Muscle of leg (tissue), 3 donors: ENCODE measurements at regions not wholly inside any gene's neighbourhood (a gene's known extent, or its start where the extent isn't known, plus 50 kb on each side); places are given as distances from the start of the nearest gene placed in this dataset.
"Not testable (repeated sequence)": the region's sequence is repeated elsewhere in the genome, so short reads cannot be mapped to it uniquely, and the experiment has no call there.

ENCODE experiments used
- DNase-seq: peaks from one replicate; pipeline ENCODE4 v3.0.0; 2013
- H3K27ac ChIP-seq: one replicate; pipeline ENCODE4 v1.5.1; 2013; ENCODE audit warnings: mild to moderate bottlenecking, low read length, control low read depth
- H3K27me3 ChIP-seq: one replicate; pipeline ENCODE4 v1.6.1; 2013; ENCODE audit warnings: low read length; ENCODE audit not compliant: control insufficient read depth, insufficient read depth
- H3K36me3 ChIP-seq: one replicate; pipeline ENCODE4 v1.6.1; 2013; ENCODE audit warnings: low read length; ENCODE audit not compliant: control insufficient read depth, insufficient read depth
- H3K4me1 ChIP-seq: one replicate; pipeline ENCODE4 v1.6.1; 2013; ENCODE audit warnings: low read length; ENCODE audit not compliant: control insufficient read depth, insufficient read depth
- H3K4me3 ChIP-seq: one replicate; pipeline ENCODE4 v1.5.1; 2013; ENCODE audit warnings: low read length, control low read depth
- H3K9me3 ChIP-seq: replicated peaks from 2 replicates; pipeline ENCODE4 v1.6.1; 2013; ENCODE audit warnings: low read depth, low read length; ENCODE audit not compliant: control insufficient read depth
- WGBS: methylation state at CpG from one replicate; pipeline ENCODE4 v1.1.5; 2013; ENCODE audit warnings: missing lambda C conversion rate; ENCODE audit not compliant: insufficient coverage; 5-methylcytosine and 5-hydroxymethylcytosine counted together

GRCh38 chr7:51918581-51918980 lies 602.0 kb upstream of the COBL start:
- DNase-seq, result no peak
- H3K9me3 ChIP-seq, result peaks cover 2% of the 10 kb centered on the region
- H3K4me3 ChIP-seq, result no peak overlapping the region
- no peaks in the 10 kb centered on the region for H3K4me1 ChIP-seq
- WGBS, result no CpG with 5 or more reads among the region's 3 CpGs
- H3K36me3 ChIP-seq, result no peaks in the 10 kb centered on the region
- no peak overlapping the region for H3K27ac ChIP-seq
- H3K27me3 ChIP-seq, result no peaks in the 10 kb centered on the region

DNA sequence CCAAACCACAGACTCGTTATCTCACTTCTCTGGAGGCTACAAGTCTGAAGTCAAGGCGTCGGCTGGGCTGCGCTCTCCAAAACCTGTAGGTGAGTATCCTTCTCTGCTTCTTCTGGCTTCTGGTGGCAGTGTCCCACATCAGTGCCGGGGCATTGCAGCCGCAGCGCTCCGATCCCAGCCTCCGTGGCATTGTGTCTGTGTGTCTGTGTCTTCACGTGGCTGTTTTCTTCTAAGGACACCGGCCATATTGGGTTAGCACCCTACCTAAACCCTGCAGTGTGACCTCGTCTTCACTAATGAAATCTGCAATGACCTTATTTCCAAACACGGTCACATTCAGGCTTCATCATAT lies 584.9 kb upstream of the COBL start:
- WGBS, result 89% methylated on average over 13 of the region's 13 CpGs
- Histone ChIP-seq H3K4me1 (no peaks in the 10 kb centered on the region), H3K9me3 (no peaks in the 10 kb centered on the region), H3K4me3 (no peak overlapping the region), H3K27ac (no peak overlapping the region), H3K36me3 (no peaks in the 10 kb centered on the region), H3K27me3 (no peaks in the 10 kb centered on the region)
- DNase-seq, result no peak

- not testable (repeated sequence) for DNase-seq, H3K36me3 ChIP-seq, H3K27ac ChIP-seq, H3K4me3 ChIP-seq, H3K9me3 ChIP-seq, H3K27me3 ChIP-seq, H3K4me1 ChIP-seq
- 96% methylated on average over 31 of the region's 42 CpGs for WGBS
Measured at GRCh38 chr7:51900755-51901488, 584.3 kb upstream of the COBL start.

DNA sequence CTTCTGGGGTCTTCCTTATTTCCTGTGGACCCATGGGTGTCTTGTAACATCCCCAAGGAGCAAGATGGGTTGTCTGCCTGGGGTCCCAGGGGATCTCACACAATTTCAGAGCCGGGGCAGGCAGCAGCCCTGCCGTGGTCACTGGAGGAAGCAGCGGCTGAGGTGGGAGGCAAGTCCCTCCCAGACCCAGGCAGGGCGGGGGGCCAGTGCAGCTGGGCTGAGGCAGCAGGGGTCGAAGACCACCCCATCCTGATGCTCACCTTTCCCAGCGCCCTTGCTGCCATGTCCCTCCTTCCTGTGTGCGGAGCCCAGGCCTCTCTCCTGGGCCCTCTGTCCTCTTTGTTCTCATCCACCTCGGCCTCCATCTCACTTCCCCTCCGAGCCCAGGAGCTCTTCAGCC lies 583.0 kb upstream of the COBL start:
- 82% methylated on average over 9 of the region's 9 CpGs for WGBS
- Histone ChIP-seq H3K27ac (no peak overlapping the region), H3K9me3 (no peaks in the 10 kb centered on the region), H3K36me3 (no peaks in the 10 kb centered on the region), H3K4me1 (no peaks in the 10 kb centered on the region), H3K4me3 (no peak overlapping the region), H3K27me3 (no peaks in the 10 kb centered on the region)
- DNase-seq, result no peak

GRCh38 chr7:51882412-51882811 lies 565.8 kb upstream of the COBL start:
- DNase-seq, result no peak
- 69% methylated on average over 1 of the region's 1 CpG for WGBS
- Histone ChIP-seq H3K36me3 (no peaks in the 10 kb centered on the region), H3K4me1 (no peaks in the 10 kb centered on the region), H3K9me3 (no peaks in the 10 kb centered on the region), H3K27ac (no peak overlapping the region), H3K4me3 (no peak overlapping the region), H3K27me3 (no peaks in the 10 kb centered on the region)

GRCh38 chr7:51881309-51881708 lies 564.7 kb upstream of the COBL start:
- no peaks in the 10 kb centered on the region for H3K36me3 ChIP-seq
- no peaks in the 10 kb centered on the region for H3K27me3 ChIP-seq
- no peaks in the 10 kb centered on the region for H3K4me1 ChIP-seq
- DNase-seq, result no peak
- no peak overlapping the region for H3K27ac ChIP-seq
- H3K9me3 ChIP-seq, result no peaks in the 10 kb centered on the region
- no CpG with 5 or more reads among the region's 2 CpGs for WGBS
- H3K4me3 ChIP-seq, result no peak overlapping the region

- no peak overlapping the region for H3K27ac ChIP-seq
- no peaks in the 10 kb centered on the region for H3K4me1 ChIP-seq
- H3K9me3 ChIP-seq, result no peaks in the 10 kb centered on the region
- H3K27me3 ChIP-seq, result no peaks in the 10 kb centered on the region
- no peak overlapping the region for H3K4me3 ChIP-seq
- no CpG with 5 or more reads among the region's 1 CpG for WGBS
- no peak for DNase-seq
- H3K36me3 ChIP-seq, result no peaks in the 10 kb centered on the region
Measured at GRCh38 chr7:51878865-51879264, 562.3 kb upstream of the COBL start.

- no peaks in the 10 kb centered on the region for H3K4me1 ChIP-seq
- H3K4me3 ChIP-seq, result no peak overlapping the region
- no peak for DNase-seq
- no peaks in the 10 kb centered on the region for H3K36me3 ChIP-seq
- H3K27me3 ChIP-seq, result no peaks in the 10 kb centered on the region
- 67% methylated on average over 5 of the region's 6 CpGs for WGBS
- H3K9me3 ChIP-seq, result no peaks in the 10 kb centered on the region
- H3K27ac ChIP-seq, result no peak overlapping the region
Measured at GRCh38 chr7:51869452-51869851, 552.8 kb upstream of the COBL start.

DNA sequence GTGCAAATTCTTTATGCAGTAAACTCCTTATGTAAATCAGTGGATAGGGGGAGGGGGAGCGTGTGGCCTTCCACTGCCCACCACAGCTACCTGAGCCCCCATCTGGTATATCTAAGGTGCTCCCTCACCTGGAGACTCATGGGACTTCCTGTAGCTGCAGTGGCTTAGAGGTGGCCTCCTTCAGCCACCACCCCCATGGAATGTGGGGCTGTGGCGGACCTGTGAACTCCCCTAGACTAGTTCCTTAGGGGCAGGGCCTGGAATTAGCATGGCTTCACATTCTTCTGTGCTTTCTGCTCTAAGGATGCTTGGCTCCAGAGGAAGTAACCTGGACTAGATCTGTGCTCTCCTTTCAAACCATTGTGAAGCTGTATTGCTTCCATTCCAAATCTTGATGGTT lies 550.5 kb upstream of the COBL start:
- DNase-seq, result no peak

DNA sequence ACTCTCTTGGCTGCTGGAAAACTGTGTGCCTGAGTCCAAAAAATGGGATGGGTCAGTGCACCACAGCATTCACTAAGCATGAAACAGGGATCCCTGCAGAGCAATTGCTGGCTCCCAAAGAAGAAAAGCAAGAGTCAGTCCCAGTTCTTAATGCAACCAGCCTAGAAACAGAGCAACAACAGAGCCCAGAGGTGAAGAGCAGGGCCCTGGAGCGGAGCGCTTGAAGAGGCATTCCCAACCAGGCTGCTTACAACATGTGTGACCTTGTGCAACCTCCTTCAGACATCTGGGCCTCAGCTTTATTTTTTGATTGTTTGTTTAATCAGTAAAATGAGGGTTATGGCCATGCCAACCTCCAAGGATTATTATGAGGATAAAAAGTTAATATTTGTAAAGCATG lies 543.7 kb upstream of the COBL start:
- no peak for DNase-seq
- H3K36me3 ChIP-seq, result no peaks in the 10 kb centered on the region
- no peaks in the 10 kb centered on the region for H3K27me3 ChIP-seq
- H3K4me3 ChIP-seq, result no peak overlapping the region
- H3K9me3 ChIP-seq, result no peaks in the 10 kb centered on the region
- no peak overlapping the region for H3K27ac ChIP-seq
- WGBS, result no CpG with 5 or more reads among the region's 2 CpGs
- no peaks in the 10 kb centered on the region for H3K4me1 ChIP-seq

More for the DNA sequence above, 550.5 kb upstream of the COBL start:
- no peaks in the 10 kb centered on the region for H3K27me3 ChIP-seq
- H3K4me3 ChIP-seq, result no peak overlapping the region
- H3K36me3 ChIP-seq, result no peaks in the 10 kb centered on the region
- WGBS, result no CpG with 5 or more reads among the region's 2 CpGs
- H3K9me3 ChIP-seq, result no peaks in the 10 kb centered on the region
- no peaks in the 10 kb centered on the region for H3K4me1 ChIP-seq
- no peak overlapping the region for H3K27ac ChIP-seq

DNA sequence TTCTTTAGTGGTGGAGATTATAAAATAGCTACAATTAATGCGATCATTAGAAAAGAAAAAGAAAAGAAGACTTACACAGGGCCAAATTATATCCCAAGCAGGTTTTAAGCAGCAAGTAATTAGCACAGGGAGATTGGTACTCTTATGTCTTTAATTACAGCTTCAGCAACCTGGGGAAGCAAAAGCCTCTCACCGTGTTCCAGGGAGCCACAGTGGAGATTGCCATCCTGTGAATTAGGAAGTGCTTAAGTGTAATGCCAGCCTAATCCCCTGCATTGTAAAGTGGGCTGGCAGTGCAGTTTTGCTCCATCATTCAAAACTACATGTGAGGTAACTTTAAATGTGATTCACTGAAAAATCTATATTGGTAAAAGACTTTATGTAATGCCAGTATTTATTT lies 533.5 kb upstream of the COBL start:
- peaks cover 2% of the 10 kb centered on the region for H3K9me3 ChIP-seq
- WGBS, result no CpG with 5 or more reads among the region's 2 CpGs
- no peaks in the 10 kb centered on the region for H3K27me3 ChIP-seq
- H3K36me3 ChIP-seq, result no peaks in the 10 kb centered on the region
- no peak for DNase-seq
- no peak overlapping the region for H3K27ac ChIP-seq
- H3K4me1 ChIP-seq, result no peaks in the 10 kb centered on the region
- H3K4me3 ChIP-seq, result no peak overlapping the region
